ENCODE measurements at regions not wholly inside any gene's neighbourhood (a gene's known extent, or its start where the extent isn't known, plus 50 kb on each side); places are given as distances from the start of the nearest gene placed in this dataset.
A peak's percentile ranks its signal among the peaks of the same experiment; 100 is the strongest.
"Not testable (repeated sequence)": the region's sequence is repeated elsewhere in the genome, so short reads cannot be mapped to it uniquely, and the experiment has no call there.

DNA sequence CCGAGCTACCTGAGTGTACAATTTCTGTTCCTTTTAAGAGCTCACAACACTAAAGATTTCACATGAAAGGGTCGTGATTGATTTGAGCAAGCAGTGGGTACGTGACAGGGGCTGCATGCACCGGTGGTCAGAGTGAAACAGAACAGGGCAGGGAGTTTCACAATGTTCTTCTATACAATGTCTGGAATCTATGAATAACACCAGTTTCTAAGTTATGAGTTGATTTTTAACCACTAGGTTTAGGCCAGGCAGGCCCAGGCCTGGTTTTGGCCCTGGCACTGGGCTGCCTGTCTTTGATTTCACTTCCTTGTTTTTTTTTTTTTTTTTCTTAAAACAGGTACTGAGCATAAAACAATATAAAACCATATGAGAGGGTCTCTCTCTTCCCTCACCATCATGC, 642.2 kb downstream of the DOK5 start:
- not testable (repeated sequence) for H3K9me3 Mint-ChIP-seq; DNase-seq (ENCODE audit: low spot score in 2 of 2); H3K27ac Mint-ChIP-seq; H3K36me3 Mint-ChIP-seq; ATAC-seq

DNA sequence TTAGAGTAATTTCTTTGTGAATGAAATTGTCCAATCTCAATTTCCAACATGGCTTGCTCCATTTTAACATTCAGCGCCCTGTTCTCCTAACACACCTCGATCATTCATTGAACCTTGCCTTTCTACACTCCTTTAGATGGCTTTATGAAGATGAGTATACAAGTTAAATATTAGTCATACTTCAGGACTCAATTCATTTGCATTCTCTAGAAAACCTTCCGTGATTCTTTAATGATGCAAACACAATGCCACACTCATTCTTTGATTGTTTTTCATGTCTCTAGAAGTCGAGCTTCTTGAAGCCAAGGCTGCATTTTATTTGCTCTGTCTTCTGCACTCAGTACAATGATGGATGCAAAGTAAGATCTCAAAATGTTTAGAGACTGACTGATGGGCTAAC, 641.2 kb downstream of the DOK5 start:
- H3K36me3 Mint-ChIP-seq: no peaks in the 10 kb centered on the region
- H3K9me3 Mint-ChIP-seq: peaks cover 0 to 10% of the 10 kb centered on the region in 2 donors
- H3K27ac Mint-ChIP-seq: no peak overlapping the region
- DNase-seq (ENCODE audit: low spot score in 2 of 2) (no peak), ATAC-seq (no peak)

DNA sequence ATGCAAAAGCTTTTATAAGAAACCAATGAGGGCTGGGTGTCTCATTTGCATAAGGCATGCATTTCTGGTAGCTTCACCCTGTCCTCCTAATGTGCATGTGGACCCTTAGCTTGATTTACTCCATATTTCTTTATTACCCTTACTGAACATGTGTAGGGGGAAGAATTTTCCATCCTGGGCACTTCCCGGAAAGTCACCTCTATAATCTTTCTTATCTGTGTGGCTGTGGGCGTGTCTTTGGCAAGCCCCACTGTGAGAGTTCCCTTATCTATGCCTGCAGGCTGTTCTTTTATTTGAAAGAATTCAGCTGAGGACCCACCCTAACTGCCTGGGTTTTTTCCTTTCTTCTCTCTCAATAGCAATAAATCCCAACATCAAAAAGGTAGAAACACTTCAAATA, 627.8 kb downstream of the DOK5 start:
- ATAC-seq: no peak
- DNase-seq (ENCODE audit: low spot score in 2 of 2): no peak
- Mint-ChIP-seq H3K9me3 (peaks cover 10 to 35% of the 10 kb centered on the region in 2 donors), H3K27ac (peak overlapping the region in 1 of 2 donors; percentile 37), H3K36me3 (no peaks in the 10 kb centered on the region)

DNA sequence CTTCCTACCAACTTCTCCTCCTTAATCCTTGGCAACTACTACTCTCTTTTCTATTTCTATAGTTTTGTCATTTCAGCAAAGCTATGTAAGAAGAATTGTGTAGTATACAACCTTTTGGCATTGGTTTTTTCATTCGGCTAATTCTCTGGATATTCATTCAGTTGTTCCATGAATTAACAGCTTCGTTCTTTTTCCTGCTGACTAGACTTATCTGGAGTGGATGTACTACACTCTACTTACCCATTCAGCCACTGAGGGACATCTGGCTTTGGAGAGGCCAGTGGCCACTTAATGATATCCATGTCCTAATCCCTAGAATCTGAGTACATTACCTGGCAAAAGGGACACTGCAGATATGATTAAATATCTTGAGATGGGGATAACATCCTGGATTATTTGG, 623.9 kb downstream of the DOK5 start:
- H3K9me3 Mint-ChIP-seq: peaks cover 8 to 17% of the 10 kb centered on the region in 2 donors
- DNase-seq (ENCODE audit: low spot score in 2 of 2) (no peak), ATAC-seq (no peak)
- H3K27ac Mint-ChIP-seq: no peak overlapping the region
- no peaks in the 10 kb centered on the region for H3K36me3 Mint-ChIP-seq

DNA sequence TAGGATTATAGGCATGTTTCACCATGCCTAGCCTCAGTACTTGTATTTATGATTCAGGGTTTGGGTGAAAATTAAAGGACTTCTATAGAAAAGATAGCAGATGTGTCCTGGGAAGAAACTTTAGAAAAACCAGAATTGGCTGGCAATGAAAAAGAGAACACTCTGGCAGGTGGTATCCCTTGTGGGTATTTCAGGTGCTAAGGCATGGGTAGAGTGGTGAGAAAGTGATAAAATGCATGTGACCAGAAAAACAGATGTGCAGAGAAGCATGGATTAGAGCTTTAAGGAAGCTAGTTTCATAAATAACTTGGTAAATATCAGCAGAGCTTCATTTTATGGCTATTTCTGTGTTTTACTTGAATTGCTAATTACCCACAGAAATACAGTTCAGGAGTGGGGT, 622.2 kb downstream of the DOK5 start:
- Mint-ChIP-seq H3K9me3 (peaks cover 11 to 25% of the 10 kb centered on the region in 2 donors), H3K36me3 (no peaks in the 10 kb centered on the region), H3K27ac (no peak overlapping the region)
- DNase-seq (ENCODE audit: low spot score in 2 of 2) (no peak), ATAC-seq (no peak)

DNA sequence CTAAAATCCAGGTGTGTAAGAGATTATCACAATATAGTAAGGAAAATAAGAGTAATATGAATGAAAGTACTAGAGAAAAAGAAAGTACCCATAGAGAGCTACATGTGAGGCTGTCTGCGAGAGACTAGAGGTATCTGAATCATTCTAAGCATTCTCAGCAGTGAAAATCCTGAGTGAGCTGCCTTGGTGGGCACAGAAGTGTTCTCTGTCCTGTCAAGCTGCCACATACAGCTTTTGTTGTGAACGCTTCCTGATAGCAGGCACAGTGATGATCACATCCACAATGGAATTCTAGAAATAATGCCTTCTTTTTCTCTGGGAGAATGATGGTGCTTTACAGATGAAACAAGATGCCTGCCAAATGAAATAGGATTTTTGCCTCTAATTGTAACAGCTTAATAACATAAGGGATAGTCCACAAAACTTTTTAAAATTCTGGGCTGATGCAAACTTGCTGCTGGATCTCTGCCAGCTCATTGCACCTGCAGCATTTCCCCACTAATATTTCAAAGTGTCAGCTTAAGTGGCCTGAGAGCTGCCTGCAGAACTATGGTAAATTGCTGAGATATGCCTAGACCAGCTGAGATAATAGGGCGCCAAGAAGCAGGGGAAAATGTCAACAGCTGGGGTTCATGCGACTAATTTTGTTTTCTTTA, 620.5 kb downstream of the DOK5 start:
- Mint-ChIP-seq H3K36me3 (no peaks in the 10 kb centered on the region), H3K9me3 (peaks cover 11 to 19% of the 10 kb centered on the region in 2 donors), H3K27ac (no peak overlapping the region)
- ATAC-seq (no peak), DNase-seq (ENCODE audit: low spot score in 2 of 2) (no peak)

DNA sequence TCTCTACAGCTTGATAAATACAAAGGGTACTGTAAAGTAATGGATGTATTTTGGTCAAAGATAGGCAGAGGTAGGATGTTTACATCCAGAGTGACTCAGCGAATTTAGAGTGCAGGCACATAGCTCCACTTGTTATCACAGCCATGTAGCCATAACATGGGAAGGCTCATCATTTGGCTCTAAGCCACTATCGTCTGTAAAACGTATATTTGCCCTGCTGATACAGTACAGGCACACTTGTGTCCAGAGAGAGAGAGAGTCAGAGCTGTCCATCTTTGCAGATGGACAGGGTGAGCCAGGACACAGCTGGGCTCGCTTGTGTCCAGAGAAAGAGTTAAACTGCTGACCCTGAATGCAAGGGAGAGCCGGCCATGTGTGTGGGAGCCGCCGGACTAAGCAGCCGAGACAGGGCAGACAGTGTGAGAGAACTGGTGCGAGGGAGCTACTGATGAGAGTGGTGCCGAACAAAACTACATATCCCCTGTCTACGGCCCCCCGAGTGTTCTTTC, 619.0 kb downstream of the DOK5 start:
- ATAC-seq (no peak), DNase-seq (ENCODE audit: low spot score in 2 of 2) (no peak)
- Mint-ChIP-seq H3K27ac (no peak overlapping the region), H3K36me3 (no peaks in the 10 kb centered on the region), H3K9me3 (peaks cover 11 to 21% of the 10 kb centered on the region in 2 donors)

DNA sequence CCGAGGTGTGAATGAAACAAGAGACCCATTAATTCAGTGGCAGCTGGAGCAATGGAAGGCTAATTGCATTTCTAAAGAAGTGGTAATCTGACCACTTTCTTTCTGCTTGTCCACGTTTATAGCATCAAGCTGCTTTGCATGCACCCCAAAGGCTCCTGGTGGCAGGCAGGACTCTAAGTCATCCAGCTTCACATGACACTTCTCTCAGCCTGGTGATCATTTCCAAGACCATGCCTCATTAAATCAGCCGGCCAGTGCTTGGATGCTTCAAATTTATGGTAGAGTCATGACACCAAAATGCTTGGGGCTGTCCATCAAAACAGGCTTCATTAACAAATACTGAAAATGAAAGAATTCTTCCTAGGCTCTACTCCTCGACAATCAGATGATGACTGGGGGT, 614.9 kb downstream of the DOK5 start:
- ATAC-seq (no peak), DNase-seq (ENCODE audit: low spot score in 2 of 2) (no peak)
- no peak overlapping the region for H3K27ac Mint-ChIP-seq
- H3K9me3 Mint-ChIP-seq: peaks cover 11 to 19% of the 10 kb centered on the region in 2 donors
- no peaks in the 10 kb centered on the region for H3K36me3 Mint-ChIP-seq

DNA sequence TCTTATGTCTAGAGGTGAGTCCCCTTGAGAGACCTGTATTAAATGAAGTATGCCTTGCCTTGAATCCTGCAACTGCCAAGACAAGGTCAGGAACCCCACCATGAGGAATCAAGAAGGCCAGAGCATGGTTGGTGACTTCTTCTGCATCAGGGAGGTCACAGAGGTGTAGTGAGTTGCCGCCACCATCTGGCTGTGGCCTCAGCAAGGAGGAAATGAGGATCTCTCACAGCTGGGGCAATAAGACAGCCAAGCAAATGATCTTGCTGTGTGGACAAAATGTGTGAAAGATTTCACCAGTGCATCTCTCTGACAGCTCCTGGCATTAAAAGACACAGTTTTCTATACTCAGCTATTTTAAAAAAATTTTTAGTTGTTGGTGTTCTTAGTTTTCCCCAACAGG, 611.0 kb downstream of the DOK5 start:
- ATAC-seq (no peak), DNase-seq (ENCODE audit: low spot score in 2 of 2) (no peak)
- Mint-ChIP-seq H3K27ac (no peak overlapping the region), H3K9me3 (peaks cover 5 to 12% of the 10 kb centered on the region in 2 donors), H3K36me3 (no peaks in the 10 kb centered on the region)

DNA sequence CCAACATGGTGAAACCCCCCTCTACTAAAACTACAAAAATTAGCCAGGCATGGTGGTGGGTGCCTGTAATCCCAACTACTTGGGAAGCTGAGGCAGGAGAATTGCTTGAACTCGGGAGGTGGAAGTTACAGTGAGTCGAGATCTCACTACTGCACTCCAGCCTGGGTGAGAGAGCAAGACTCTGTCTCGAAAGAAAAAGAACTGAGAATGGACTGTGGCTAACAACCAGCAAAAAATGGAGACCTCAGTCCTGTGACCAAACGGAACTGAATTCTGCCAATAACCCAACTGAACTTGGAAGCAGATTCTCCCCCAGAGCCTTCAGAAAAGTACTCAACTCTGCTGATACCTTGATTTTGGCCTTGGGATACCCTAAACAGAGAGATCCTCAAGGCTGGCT, 604.5 kb downstream of the DOK5 start:
- ATAC-seq (no peak), DNase-seq (ENCODE audit: low spot score in 2 of 2) (no peak)
- no peak overlapping the region for H3K27ac Mint-ChIP-seq
- H3K9me3 Mint-ChIP-seq: peaks cover 5 to 14% of the 10 kb centered on the region in 2 donors
- H3K36me3 Mint-ChIP-seq: no peaks in the 10 kb centered on the region

DNA sequence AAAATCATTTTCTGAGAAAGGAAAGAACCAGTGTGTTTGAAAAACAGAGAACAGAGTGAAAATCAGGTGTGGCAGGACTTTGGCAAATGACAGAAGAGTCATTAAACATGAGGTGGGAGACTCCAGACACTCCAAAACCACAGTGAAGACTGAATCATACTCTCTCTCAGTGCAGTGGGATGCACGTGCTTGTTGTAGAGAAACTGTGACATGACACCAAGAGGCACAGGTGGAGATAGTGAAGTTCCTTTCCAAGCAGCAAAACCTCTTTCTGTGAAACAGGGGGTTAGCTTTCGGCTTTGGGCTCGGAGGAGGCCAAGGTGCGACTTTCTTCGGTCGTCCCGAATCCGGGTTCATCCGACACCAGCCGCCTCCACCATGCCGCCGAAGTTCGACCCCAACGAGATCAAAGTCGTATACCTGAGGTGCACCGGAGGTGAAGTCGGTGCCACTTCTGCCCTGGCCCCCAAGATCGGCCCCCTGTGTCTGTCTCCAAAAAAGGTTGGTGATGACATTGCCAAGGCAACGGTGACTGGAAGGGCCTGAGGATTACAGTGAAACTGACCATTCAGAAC, 599.0 kb downstream of the DOK5 start:
- ATAC-seq; H3K36me3 Mint-ChIP-seq; DNase-seq (ENCODE audit: low spot score in 2 of 2); H3K27ac Mint-ChIP-seq: not testable (repeated sequence)
- peaks cover 11 to 18% of the 10 kb centered on the region in 2 donors for H3K9me3 Mint-ChIP-seq

DNA sequence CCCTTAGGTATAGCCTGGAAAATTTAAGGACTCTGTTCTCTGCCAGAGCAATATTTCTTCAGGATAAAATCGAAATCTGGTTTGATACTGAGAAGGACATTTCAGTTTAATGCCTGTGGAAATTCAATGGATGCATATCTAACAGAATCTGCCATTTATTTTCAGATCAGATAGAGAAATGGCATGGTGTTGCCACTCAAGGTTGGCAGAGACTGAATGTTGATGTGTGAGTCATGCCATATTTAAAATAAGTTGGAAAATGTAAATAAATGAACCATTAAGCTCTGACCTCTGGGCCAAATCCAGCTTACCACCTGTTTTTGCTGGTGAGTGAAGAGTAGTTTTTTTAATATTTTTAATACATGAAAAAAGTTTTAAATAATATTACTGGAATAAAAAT, 594.6 kb downstream of the DOK5 start:
- Mint-ChIP-seq H3K27ac (no peak overlapping the region), H3K36me3 (peaks cover 6 to 15% of the 10 kb centered on the region in 2 donors), H3K9me3 (peaks cover 16 to 18% of the 10 kb centered on the region in 2 donors)
- no peak for ATAC-seq
- DNase-seq (ENCODE audit: low spot score in 2 of 2): no peak

DNA sequence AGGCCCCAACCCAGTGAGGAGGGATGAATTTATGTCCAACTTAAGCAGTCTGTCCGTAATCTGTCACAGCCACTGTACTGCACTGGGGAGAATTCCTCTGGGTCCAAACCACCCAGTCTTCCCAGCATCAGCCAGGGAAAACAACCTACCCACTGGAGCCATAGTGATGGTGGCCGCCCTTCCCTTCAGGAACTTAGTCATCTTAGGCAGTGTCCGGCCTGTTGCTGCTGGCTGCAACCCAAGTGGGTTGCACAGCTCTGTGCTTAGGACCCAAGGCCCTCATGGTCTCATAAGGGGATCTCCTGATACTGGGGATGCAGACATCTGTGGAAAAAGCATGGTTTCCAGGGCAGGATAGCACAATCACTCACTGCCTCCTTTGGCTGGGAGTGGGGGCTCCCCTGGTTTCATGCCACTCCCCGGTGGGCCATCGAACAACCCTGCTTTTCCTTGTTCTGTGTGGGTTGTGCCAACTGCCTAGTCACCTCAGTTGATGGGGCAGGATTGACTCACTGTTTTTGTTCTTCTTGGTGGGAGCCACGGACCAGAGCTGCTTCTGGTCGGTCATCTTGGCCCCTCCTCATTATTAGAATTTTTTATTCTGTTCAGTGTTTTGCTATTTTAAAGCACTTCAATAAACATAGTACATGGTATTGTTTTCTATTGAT, 591.9 kb downstream of the DOK5 start:
- no peak for ATAC-seq
- Mint-ChIP-seq H3K36me3 (peaks cover 10 to 19% of the 10 kb centered on the region in 2 donors), H3K9me3 (peaks cover 20 to 27% of the 10 kb centered on the region in 2 donors), H3K27ac (no peak overlapping the region)
- no peak for DNase-seq (ENCODE audit: low spot score in 2 of 2)

DNA sequence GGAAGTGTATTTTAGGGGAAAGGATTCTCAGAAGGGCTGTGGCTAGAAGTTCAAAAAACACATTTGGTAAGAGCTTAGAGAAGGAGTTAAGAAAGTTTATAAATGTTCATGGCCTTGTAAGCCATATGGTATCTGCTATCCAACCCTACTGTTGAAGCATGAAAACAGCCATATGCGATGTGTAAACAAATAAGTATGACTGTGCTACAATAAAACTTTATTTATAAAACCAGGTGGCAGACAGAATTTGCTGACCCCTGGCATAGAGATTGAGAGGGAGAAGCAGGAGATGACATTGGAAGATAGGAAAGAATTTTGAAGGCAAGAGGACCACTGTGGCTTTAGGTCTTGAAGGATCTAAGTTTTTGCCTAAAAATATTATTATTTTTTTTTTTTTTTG, 583.5 kb downstream of the DOK5 start:
- H3K9me3 Mint-ChIP-seq: peaks cover 10 to 16% of the 10 kb centered on the region in 2 donors
- no peaks in the 10 kb centered on the region for H3K36me3 Mint-ChIP-seq
- H3K27ac Mint-ChIP-seq: no peak overlapping the region
- DNase-seq (ENCODE audit: low spot score in 2 of 2) (no peak), ATAC-seq (no peak)

DNA sequence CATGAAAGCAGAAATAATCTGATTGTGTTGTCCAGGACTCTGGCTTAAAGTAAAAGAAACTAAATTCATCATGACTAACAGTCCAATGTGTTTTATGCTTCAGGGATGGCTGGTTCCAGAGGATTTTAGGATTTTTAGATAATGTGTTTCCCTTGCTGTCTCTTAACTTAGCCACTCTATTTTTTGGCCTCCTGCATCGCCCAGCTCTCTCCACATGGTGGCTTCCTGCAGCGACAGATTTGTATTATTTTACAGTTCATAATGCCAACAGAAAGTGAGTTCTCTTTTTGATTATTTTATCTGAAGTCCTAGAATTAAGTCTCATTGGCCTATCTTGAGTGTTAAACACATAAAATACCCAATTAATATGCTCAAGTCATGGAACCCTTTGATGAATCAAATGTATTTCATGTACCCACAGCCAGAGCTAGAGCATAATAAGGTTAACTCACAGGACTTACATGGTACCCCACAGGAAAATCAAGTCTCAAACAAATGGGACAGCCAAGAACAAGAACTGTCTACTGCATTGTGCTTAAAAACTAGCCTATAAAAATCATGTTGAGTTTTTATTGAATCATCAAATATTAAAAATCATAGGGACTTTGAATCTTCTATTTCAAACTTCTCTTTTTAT, 582.5 kb downstream of the DOK5 start:
- H3K9me3 Mint-ChIP-seq: peaks cover 9% of the 10 kb centered on the region in 2 donors
- DNase-seq (ENCODE audit: low spot score in 2 of 2) (no peak), ATAC-seq (no peak)
- H3K27ac Mint-ChIP-seq: no peak overlapping the region
- no peaks in the 10 kb centered on the region for H3K36me3 Mint-ChIP-seq

DNA sequence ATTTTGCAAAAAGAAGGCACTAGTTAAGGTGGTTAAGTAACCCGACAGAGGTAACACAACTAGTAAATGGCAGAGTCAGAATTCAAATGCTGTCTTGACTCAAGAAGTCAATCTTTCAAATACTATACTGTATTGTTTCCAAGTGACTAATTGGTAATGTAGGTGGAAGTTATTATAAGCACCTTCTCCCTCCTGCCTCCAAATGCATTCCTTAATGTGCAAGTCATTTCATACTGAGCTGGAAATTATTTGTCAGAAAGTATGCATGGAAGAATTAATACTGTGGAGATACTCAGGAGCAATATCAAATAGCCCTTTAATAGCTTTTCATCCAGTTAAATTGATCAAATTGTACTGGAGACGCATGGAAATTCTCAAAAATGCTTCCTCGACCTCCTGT, 579.1 kb downstream of the DOK5 start:
- ATAC-seq (no peak), DNase-seq (ENCODE audit: low spot score in 2 of 2) (no peak)
- peaks cover 5 to 8% of the 10 kb centered on the region in 2 donors for H3K9me3 Mint-ChIP-seq
- no peaks in the 10 kb centered on the region for H3K36me3 Mint-ChIP-seq
- H3K27ac Mint-ChIP-seq: no peak overlapping the region

DNA sequence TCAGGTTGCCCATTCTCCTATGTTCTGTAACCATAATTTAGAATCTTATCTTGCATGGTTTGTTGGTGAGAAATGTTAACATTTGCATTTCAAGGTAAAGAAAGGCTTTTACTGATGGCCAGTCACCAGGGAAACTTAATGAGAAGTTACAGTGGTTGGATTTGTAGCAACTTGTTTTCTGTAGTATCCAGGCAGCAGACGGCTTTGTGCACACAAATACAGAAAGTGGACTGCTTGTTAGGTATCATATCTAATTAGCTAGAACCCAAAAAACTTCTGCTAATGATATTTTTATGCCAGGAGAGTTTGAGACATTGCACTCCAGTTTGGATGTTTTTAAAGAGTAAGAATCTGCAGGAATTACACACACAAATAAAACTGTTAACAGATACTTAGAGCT, 578.0 kb downstream of the DOK5 start:
- Mint-ChIP-seq H3K27ac (no peak overlapping the region), H3K36me3 (no peaks in the 10 kb centered on the region), H3K9me3 (peaks cover 5 to 8% of the 10 kb centered on the region in 2 donors)
- ATAC-seq (no peak), DNase-seq (ENCODE audit: low spot score in 2 of 2) (no peak)

Measured in activated naive CD4-positive, alpha-beta T cell treated with anti-CD3 and anti-CD28 coated beads, Interleukin-2, amount 50 U/mL, for 72 hours (primary cell).